IMR-90 (cell line): ENCODE measurements at regions not wholly inside any gene's neighbourhood (a gene's known extent, or its start where the extent isn't known, plus 50 kb on each side); places are given as distances from the start of the nearest gene placed in this dataset.

Source experiments
- ATAC-seq: fragments of 200-7000 bp; cut with Tn5 transposase; 2 replicates; pipeline ENCODE4 v1.9.1; 2020; ENCODE audit warnings: low read depth, mild to moderate bottlenecking, moderate library complexity
- BruUV-seq: library from RNA; stranded (reverse); fragments of 400-500 nt; replicated peaks from 2 replicates; lab custom pipeline; 2021; lab: Mats Ljungman, UMichigan
- CTCF ChIA-PET: fragments of 300-600 bp; formaldehyde crosslinking; extraction: SDS; loops from one replicate; lab custom pipeline; 2021; ENCODE audit warnings: antibody characterized with exemption; lab: Yijun Ruan, JAX
- POLR2A ChIA-PET: fragments of 300-600 bp; sonication (Branson Sonifier 250); formaldehyde crosslinking; loops from one replicate; lab custom pipeline; 2022; ENCODE audit warnings: antibody characterized with exemption; ENCODE audit not compliant: unreplicated experiment; lab: Charles Lee
- DNase-seq: peaks from one replicate; pipeline ENCODE4 v3.0.0; 2013
- H2AFZ ChIP-seq: replicated peaks from 2 replicates; pipeline ENCODE3; 2013; ENCODE audit warnings: low read length, mild to moderate bottlenecking; ENCODE audit not compliant: poor library complexity
- H2AK5ac ChIP-seq: 2 replicates; pipeline ENCODE4 v1.6.1; 2013; ENCODE audit warnings: low read depth, low read length, inconsistent platforms
- H2AK9ac ChIP-seq: replicated peaks from 2 replicates; pipeline ENCODE3; 2013; ENCODE audit warnings: mild to moderate bottlenecking, low read depth, low read length, moderate library complexity; ENCODE audit not compliant: poor library complexity
- H2BK120ac ChIP-seq: 2 replicates; pipeline ENCODE4 v1.6.1; 2013; ENCODE audit warnings: low read depth, low read length, inconsistent platforms
- H2BK15ac ChIP-seq: 3 replicates; pipeline ENCODE4 v1.6.1; 2013; ENCODE audit warnings: low read depth, low read length, inconsistent platforms
- H2BK20ac ChIP-seq: 2 replicates; pipeline ENCODE4 v1.6.1; 2013; ENCODE audit warnings: low read depth, mild to moderate bottlenecking, inconsistent platforms, low read length, moderate library complexity
- H2BK5ac ChIP-seq: 2 replicates; pipeline ENCODE4 v1.6.1; 2013; ENCODE audit warnings: mild to moderate bottlenecking, low read depth, low read length, inconsistent platforms; ENCODE audit not compliant: poor library complexity, severe bottlenecking
- H3K14ac ChIP-seq: replicated peaks from 2 replicates; pipeline ENCODE4 v1.6.1; 2013; ENCODE audit warnings: low read depth, low read length, inconsistent platforms
- H3K18ac ChIP-seq: 2 replicates; pipeline ENCODE4 v1.6.1; 2013; ENCODE audit warnings: low read depth, low read length, control low read depth
- H3K23ac ChIP-seq: 2 replicates; pipeline ENCODE4 v1.6.1; 2013; ENCODE audit warnings: low read depth, low read length, inconsistent platforms
- H3K27ac ChIP-seq: 2 replicates; pipeline ENCODE4 v1.5.1; 2013; ENCODE audit warnings: mild to moderate bottlenecking, control low read depth, low read length; ENCODE audit not compliant: insufficient read depth
- H3K27me3 ChIP-seq: 2 replicates; pipeline ENCODE4 v1.6.1; 2013; ENCODE audit warnings: low read length; ENCODE audit not compliant: control insufficient read depth, insufficient read depth
- H3K36me3 ChIP-seq: 2 replicates; pipeline ENCODE4 v1.6.1; 2013; ENCODE audit warnings: low read length, mixed read lengths; ENCODE audit not compliant: control insufficient read depth, insufficient read depth
- H3K4ac ChIP-seq: 2 replicates; pipeline ENCODE4 v1.6.1; 2013; ENCODE audit warnings: low read depth, low read length, inconsistent platforms
- H3K4me1 ChIP-seq: 2 replicates; pipeline ENCODE4 v1.6.1; 2013; ENCODE audit warnings: low read length, mixed read lengths; ENCODE audit not compliant: control insufficient read depth, insufficient read depth
- H3K4me2 ChIP-seq: 2 replicates; pipeline ENCODE4 v1.6.1; 2013; ENCODE audit warnings: low read depth, mild to moderate bottlenecking, control low read depth, low read length, moderate library complexity
- H3K4me3 ChIP-seq: 2 replicates; pipeline ENCODE4 v1.5.1; 2013; ENCODE audit warnings: low read depth, mild to moderate bottlenecking, control low read depth, low read length, moderate library complexity; ENCODE audit not compliant: insufficient read depth
- H3K56ac ChIP-seq: 2 replicates; pipeline ENCODE4 v1.6.1; 2013; ENCODE audit warnings: low read length, inconsistent platforms; ENCODE audit not compliant: insufficient read depth; ENCODE audit errors: extremely low read depth
- H3K79me1 ChIP-seq, 2 experiments: 2 replicates each; pipeline ENCODE4 v1.6.1; 2013; ENCODE audit warnings: low read length in 2 of 2, inconsistent platforms in 1 of 2, low read depth in 1 of 2
- H3K9ac ChIP-seq: 2 replicates; pipeline ENCODE4 v1.6.1; 2013; ENCODE audit warnings: low read depth, low read length, control low read depth
- H3K9me1 ChIP-seq: 2 replicates; pipeline ENCODE4 v1.6.1; 2013; ENCODE audit warnings: low read length, inconsistent platforms; ENCODE audit not compliant: insufficient read depth
- H3K9me3 ChIP-seq: 2 replicates; pipeline ENCODE4 v1.6.1; 2013; ENCODE audit warnings: low read length; ENCODE audit not compliant: control insufficient read depth, insufficient read depth
- H4K20me1 ChIP-seq: 2 replicates; pipeline ENCODE4 v1.6.1; 2013; ENCODE audit warnings: low read length, inconsistent platforms; ENCODE audit not compliant: insufficient read depth
- H4K5ac ChIP-seq: 2 replicates; pipeline ENCODE4 v1.6.1; 2013; ENCODE audit warnings: mild to moderate bottlenecking, low read depth, low read length, control low read depth
- H4K8ac ChIP-seq, 2 experiments: 2 replicates each; pipeline ENCODE4 v1.6.1; 2013; ENCODE audit warnings: low read depth in 2 of 2, low read length in 2 of 2, control low read depth in 1 of 2, inconsistent platforms in 1 of 2
- H4K91ac ChIP-seq: 2 replicates; pipeline ENCODE4 v1.6.1; 2013; ENCODE audit warnings: low read depth, low read length, inconsistent platforms; ENCODE audit not compliant: insufficient read depth
- BHLHE40 ChIP-seq: fragments of 150-350 bp; IDR thresholded peaks from 2 replicates; pipeline ENCODE4 v1.6.1; 2016; ENCODE audit warnings: mild to moderate bottlenecking, low read depth, low read length
- CHD1 ChIP-seq: IDR thresholded peaks from 2 replicates; pipeline ENCODE4 v1.6.1; 2012; ENCODE audit warnings: low read depth, low read length, improper control_type of control experiment
- FOS ChIP-seq: fragments of 150-350 bp; IDR thresholded peaks from 2 replicates; pipeline ENCODE4 v1.6.1; 2016; ENCODE audit warnings: low read depth, low read length
- MAFK ChIP-seq: IDR thresholded peaks from 2 replicates; pipeline ENCODE4 v1.6.1; 2012; ENCODE audit warnings: low read depth, low read length, improper control_type of control experiment
- MAZ ChIP-seq: IDR thresholded peaks from 2 replicates; pipeline ENCODE4 v1.6.1; 2012; ENCODE audit warnings: low read depth, mild to moderate bottlenecking, low read length, improper control_type of control experiment, moderate library complexity, borderline replicate concordance
- MXI1 ChIP-seq: IDR thresholded peaks from 2 replicates; pipeline ENCODE4 v1.6.1; 2012; ENCODE audit warnings: low read depth, mild to moderate bottlenecking, low read length, moderate library complexity, borderline replicate concordance
- NFE2L2 ChIP-seq: fragments of 150-350 bp; IDR thresholded peaks from 2 replicates; pipeline ENCODE4 v1.6.1; 2016; ENCODE audit warnings: low read depth, mild to moderate bottlenecking, low read length
- RAD21 ChIP-seq: IDR thresholded peaks from 2 replicates; pipeline ENCODE4 v1.6.1; 2012; ENCODE audit warnings: low read length, improper control_type of control experiment
- RFX5 ChIP-seq: IDR thresholded peaks from 2 replicates; pipeline ENCODE4 v1.8.0; 2012; ENCODE audit warnings: low read depth, mild to moderate bottlenecking, low read length, moderate library complexity
- SMC3 ChIP-seq: fragments of 150-350 bp; IDR thresholded peaks from 2 replicates; pipeline ENCODE4 v1.6.1; 2016; ENCODE audit warnings: low read depth, mild to moderate bottlenecking, antibody characterized with exemption, low read length, moderate library complexity
- WGBS, 2 experiments: methylation state at CpG; one replicate each; pipeline versions ENCODE4 v1.1.5 to v1.1.7; 2013; ENCODE audit warnings: missing lambda C conversion rate in 2 of 2; ENCODE audit not compliant: insufficient read length in 1 of 2; ENCODE audit errors: extremely low coverage in 2 of 2; 5-methylcytosine and 5-hydroxymethylcytosine counted together
- dilution Hi-C: fragments of 300-500 bp; cut with HindIII; formaldehyde crosslinking; loops from one replicate; pipeline ENCODE4 v1.14.3; 2018; ENCODE audit warnings: low sequenced_read_pairs; ENCODE audit not compliant: unreplicated experiment
- in situ Hi-C: fragments of 300-500 bp; cut with MboI; formaldehyde crosslinking; loops from 3 replicates; pipeline ENCODE4 v1.14.3; 2019; ENCODE audit warnings: low sequenced_read_pairs, inconsistent platforms, mixed read lengths
- intact Hi-C: fragments of 100-400 bp; cut with micrococcal nuclease; formaldehyde crosslinking; loops from 2 replicates; pipeline ENCODE4 v1.10.0; 2022
- TF ChIP-seq, protein P1 (sequence below): fragments of 150-350 bp; IDR thresholded peaks from 2 replicates; pipeline ENCODE4 v1.6.1; 2016; ENCODE audit warnings: low read depth, mild to moderate bottlenecking, low read length, moderate library complexity, borderline replicate concordance
- TF ChIP-seq, protein P2 (sequence below): fragments of 150-350 bp; IDR thresholded peaks from 2 replicates; pipeline ENCODE4 v1.6.1; 2017; ENCODE audit warnings: mild to moderate bottlenecking, antibody characterized with exemption, low read length, low read depth

DNA sequence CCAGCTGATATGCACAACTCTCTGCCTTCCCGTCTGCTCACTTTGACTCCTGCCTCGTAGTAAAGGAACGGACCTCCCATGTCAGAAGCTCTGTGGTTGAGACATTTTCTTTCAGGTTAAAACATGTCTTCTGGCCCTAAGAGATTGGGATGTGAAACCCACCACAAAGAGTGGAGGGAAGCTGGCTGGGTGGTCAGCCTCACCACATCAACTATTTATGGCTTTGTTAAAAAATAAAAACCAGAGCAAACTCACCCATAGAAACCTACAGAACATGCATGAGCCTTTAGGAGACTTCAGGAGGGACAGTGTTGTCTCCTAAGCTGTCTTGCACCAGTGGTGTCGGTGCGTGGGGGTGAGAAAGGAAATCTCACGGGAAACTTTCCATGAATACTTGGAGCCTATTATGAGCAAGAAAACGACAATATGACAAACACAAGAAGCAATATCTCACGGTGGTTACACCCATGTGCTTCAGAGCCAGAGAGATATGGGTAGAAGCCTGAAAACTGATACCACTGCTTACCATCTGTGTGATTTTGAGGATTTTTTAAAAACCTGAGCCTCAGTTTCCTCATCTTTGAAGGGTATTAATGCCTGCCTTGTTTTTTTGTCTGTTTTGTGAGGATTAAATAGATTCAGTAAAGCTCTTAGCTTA, 61.7 kb upstream of the XYLT1 start:
- no CpG with 5 or more reads among the region's 8 CpGs for WGBS, 2 experiments
- Histone ChIP-seq H3K9me3 (peaks cover 3% of the 10 kb centered on the region), H3K79me1 (no peaks in the 10 kb centered on the region), H3K9ac (no peak overlapping the region), H3K27ac (no peak overlapping the region), H4K20me1 (no peaks in the 10 kb centered on the region), H4K91ac (no peak overlapping the region), H3K9me1 (no peaks in the 10 kb centered on the region), H2BK120ac (no peak overlapping the region), H3K56ac (no peak overlapping the region), H2BK5ac (no peak overlapping the region), H2AFZ (no peak overlapping the region), H2BK20ac (no peak overlapping the region), H3K36me3 (no peaks in the 10 kb centered on the region), H3K4ac (no peak overlapping the region), H2AK5ac (no peak overlapping the region), H3K4me1 (no peaks in the 10 kb centered on the region), H4K8ac (no peak overlapping the region), H3K14ac (no peak overlapping the region), H3K4me2 (no peak overlapping the region), H2AK9ac (no peak overlapping the region), H2BK15ac (no peak overlapping the region), H3K23ac (no peak overlapping the region), H4K5ac (no peak overlapping the region), H3K18ac (no peak overlapping the region), H3K27me3 (peaks cover 6% of the 10 kb centered on the region; the same call in 1 of the 2 replicates), H3K4me3 (no peak overlapping the region)
- no TSS peak for BruUV-seq
- TF ChIP-seq NFE2L2 (no peak), MAZ (no peak), FOS (no peak), MXI1 (no peak), RAD21 (no peak), BHLHE40 (no peak), RFX5 (no peak), MAFK (no peak), CHD1 (no peak), SMC3 (no peak)
- TF ChIP-seq, protein P1, sequence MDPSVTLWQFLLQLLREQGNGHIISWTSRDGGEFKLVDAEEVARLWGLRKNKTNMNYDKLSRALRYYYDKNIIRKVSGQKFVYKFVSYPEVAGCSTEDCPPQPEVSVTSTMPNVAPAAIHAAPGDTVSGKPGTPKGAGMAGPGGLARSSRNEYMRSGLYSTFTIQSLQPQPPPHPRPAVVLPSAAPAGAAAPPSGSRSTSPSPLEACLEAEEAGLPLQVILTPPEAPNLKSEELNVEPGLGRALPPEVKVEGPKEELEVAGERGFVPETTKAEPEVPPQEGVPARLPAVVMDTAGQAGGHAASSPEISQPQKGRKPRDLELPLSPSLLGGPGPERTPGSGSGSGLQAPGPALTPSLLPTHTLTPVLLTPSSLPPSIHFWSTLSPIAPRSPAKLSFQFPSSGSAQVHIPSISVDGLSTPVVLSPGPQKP: no peak
- TF ChIP-seq, protein P2, sequence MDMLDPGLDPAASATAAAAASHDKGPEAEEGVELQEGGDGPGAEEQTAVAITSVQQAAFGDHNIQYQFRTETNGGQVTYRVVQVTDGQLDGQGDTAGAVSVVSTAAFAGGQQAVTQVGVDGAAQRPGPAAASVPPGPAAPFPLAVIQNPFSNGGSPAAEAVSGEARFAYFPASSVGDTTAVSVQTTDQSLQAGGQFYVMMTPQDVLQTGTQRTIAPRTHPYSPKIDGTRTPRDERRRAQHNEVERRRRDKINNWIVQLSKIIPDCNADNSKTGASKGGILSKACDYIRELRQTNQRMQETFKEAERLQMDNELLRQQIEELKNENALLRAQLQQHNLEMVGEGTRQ: no peak
- dilution Hi-C loops: no loop called here
- intact Hi-C loops: no loop called here
- DNase-seq: no peak
- no peak for ATAC-seq
- ChIA-PET POLR2A (no interaction called here), CTCF (no interaction called here)
- in situ Hi-C loops: no loop called here
